H1 (cell line): ENCODE measurements at regions not wholly inside any gene's neighbourhood (a gene's known extent, or its start where the extent isn't known, plus 50 kb on each side); places are given as distances from the start of the nearest gene placed in this dataset.
A peak's percentile ranks its signal among the peaks of the same experiment; 100 is the strongest.

Experiments used
- CTCF ChIA-PET: fragments of 300-600 bp; sonication (Branson Sonifier 250); formaldehyde crosslinking; loops from one replicate; lab custom pipeline; 2021; ENCODE audit not compliant: partially characterized antibody; lab: Charles Lee
- POLR2A ChIA-PET: fragments of 300-600 bp; sonication (Branson Sonifier 250); formaldehyde crosslinking; loops from one replicate; lab custom pipeline; 2021; ENCODE audit warnings: inconsistent platforms; ENCODE audit not compliant: partially characterized antibody; lab: Charles Lee
- DNase-seq, 2 experiments: peaks; one replicate each; pipeline versions ENCODE4 v3.0.0 to v3.0.0-alpha.2; 2010 to 2022; ENCODE audit warnings: low spot score in 2 of 2, low read depth in 1 of 2, mixed read lengths in 1 of 2
- FAIRE-seq: peaks from 2 replicates; lab custom pipeline; 2011; peaks lifted over from hg19 to GRCh38; lab: Jason Lieb, UNC
- H2AFZ ChIP-seq: 2 replicates; pipeline ENCODE4 v1.8.1; 2012; ENCODE audit warnings: low read length, inconsistent platforms
- H2AK5ac ChIP-seq: 2 replicates; pipeline ENCODE4 v1.6.1; 2013; ENCODE audit warnings: low read depth, low read length
- H2BK120ac ChIP-seq: replicated peaks from 2 replicates; pipeline ENCODE3; 2013; ENCODE audit warnings: low read depth, low read length, inconsistent platforms
- H2BK12ac ChIP-seq: 2 replicates; pipeline ENCODE4 v1.6.1; 2013; ENCODE audit warnings: low read depth, low read length
- H2BK15ac ChIP-seq: 2 replicates; pipeline ENCODE4 v1.6.1; 2013; ENCODE audit warnings: low read length
- H2BK20ac ChIP-seq: 2 replicates; pipeline ENCODE4 v1.6.1; 2013; ENCODE audit warnings: low read length
- H2BK5ac ChIP-seq: 2 replicates; pipeline ENCODE4 v1.6.1; 2013; ENCODE audit warnings: low read depth, low read length
- H3K14ac ChIP-seq: 2 replicates; pipeline ENCODE4 v1.6.1; 2013; ENCODE audit warnings: inconsistent platforms; ENCODE audit not compliant: insufficient read length
- H3K18ac ChIP-seq: 2 replicates; pipeline ENCODE4 v1.6.1; 2013; ENCODE audit warnings: low read length; ENCODE audit errors: extremely low read depth
- H3K23ac ChIP-seq: 2 replicates; pipeline ENCODE4 v1.6.1; 2013; ENCODE audit warnings: inconsistent platforms; ENCODE audit not compliant: insufficient read length
- H3K23me2 ChIP-seq: 2 replicates; pipeline ENCODE4 v1.6.1; 2013; ENCODE audit warnings: low read depth, low read length
- H3K27ac ChIP-seq: 2 replicates; pipeline ENCODE4 v1.6.1; 2011; ENCODE audit warnings: low read depth, low read length, inconsistent platforms
- H3K27me3 ChIP-seq, 4 experiments: replicated peaks in 1 of 4; 1 replicate in 1 of 4; 2 replicates in 3 of 4; pipeline versions ENCODE4 v1.6.1 to v1.8.1; 2011 to 2013; ENCODE audit warnings: low read length in 3 of 4, mild to moderate bottlenecking in 3 of 4, inconsistent platforms in 2 of 4, mixed read lengths in 2 of 4, moderate library complexity in 1 of 4; ENCODE audit not compliant: control insufficient read depth in 3 of 4, insufficient read depth in 3 of 4; ENCODE audit errors: extremely low read depth in 1 of 4
- H3K36me3 ChIP-seq, 4 experiments: 2 replicates each; pipeline versions ENCODE4 v1.6.1 to v1.8.1; 2011 to 2013; ENCODE audit warnings: mild to moderate bottlenecking in 4 of 4, low read length in 3 of 4, moderate library complexity in 2 of 4, control low read depth in 1 of 4, inconsistent platforms in 1 of 4; ENCODE audit not compliant: insufficient read depth in 4 of 4, control insufficient read depth in 2 of 4
- H3K4ac ChIP-seq: replicated peaks from 2 replicates; pipeline ENCODE3; 2013; ENCODE audit warnings: low read length, low read depth, mixed read lengths, inconsistent platforms; ENCODE audit not compliant: insufficient read length
- H3K4me1 ChIP-seq, 4 experiments: replicated peaks in 1 of 4; 1 replicate in 1 of 4; 2 replicates in 3 of 4; pipeline versions ENCODE4 v1.6.1 to v1.8.1; 2011 to 2013; ENCODE audit warnings: low read length in 3 of 4, inconsistent platforms in 2 of 4, mixed read lengths in 1 of 4; ENCODE audit not compliant: insufficient read depth in 4 of 4, control insufficient read depth in 3 of 4
- H3K4me2 ChIP-seq, 2 experiments: 2 replicates each; pipeline versions ENCODE4 v1.6.1 to v1.8.1; 2011 to 2013; ENCODE audit warnings: low read depth in 2 of 2, low read length in 2 of 2, control low read depth in 1 of 2, inconsistent platforms in 1 of 2, mild to moderate bottlenecking in 1 of 2; ENCODE audit not compliant: insufficient read depth in 1 of 2
- H3K4me3 ChIP-seq, 4 experiments: fragments of 200-600, 300-600 bp in 1 of 4; sonication (generic), shearing (Covaris generic), sonication (Bioruptor Twin) in 1 of 4; 2 replicates each; pipeline versions ENCODE4 v1.5.1 to v1.8.1; 2011 to 2016; ENCODE audit warnings: low read length in 4 of 4, low read depth in 3 of 4, control low read depth in 2 of 4, inconsistent platforms in 2 of 4, mild to moderate bottlenecking in 2 of 4, mixed read lengths in 1 of 4, moderate library complexity in 1 of 4; ENCODE audit not compliant: insufficient read depth in 2 of 4; ENCODE audit errors: extremely low read depth in 1 of 4
- H3K56ac ChIP-seq: replicated peaks from 2 replicates; pipeline ENCODE3; 2013; ENCODE audit warnings: low read depth, mild to moderate bottlenecking, mixed read lengths, low read length, inconsistent platforms; ENCODE audit not compliant: insufficient read length
- H3K79me1 ChIP-seq: 2 replicates; pipeline ENCODE4 v1.6.1; 2013; ENCODE audit warnings: low read depth, low read length, control low read depth
- H3K79me2 ChIP-seq, 2 experiments: 2 replicates each; pipeline versions ENCODE4 v1.6.1 to v1.8.1; 2012 to 2013; ENCODE audit warnings: low read length in 2 of 2, mild to moderate bottlenecking in 2 of 2, inconsistent platforms in 1 of 2; ENCODE audit not compliant: insufficient read depth in 2 of 2, control insufficient read depth in 1 of 2
- H3K9ac ChIP-seq, 4 experiments: replicated peaks in 1 of 4; 1 replicate in 1 of 4; 2 replicates in 3 of 4; pipeline versions ENCODE4 v1.6.1 to v1.8.1; 2011 to 2013; ENCODE audit warnings: low read depth in 3 of 4, low read length in 3 of 4, control low read depth in 2 of 4, mild to moderate bottlenecking in 2 of 4, moderate library complexity in 2 of 4, inconsistent platforms in 1 of 4; ENCODE audit errors: extremely low read depth in 1 of 4
- H3K9me3 ChIP-seq, 2 experiments: 2 replicates each; pipeline versions ENCODE4 v1.6.1 to v1.8.1; 2012 to 2013; ENCODE audit warnings: mild to moderate bottlenecking in 2 of 2, moderate library complexity in 2 of 2, control low read depth in 1 of 2, inconsistent platforms in 1 of 2, low read depth in 1 of 2, low read length in 1 of 2, mixed read lengths in 1 of 2; ENCODE audit not compliant: insufficient read depth in 2 of 2
- H4K20me1 ChIP-seq, 2 experiments: replicated peaks in 1 of 2; 2 replicates each; pipeline versions ENCODE3 to v1.8.1; 2011 to 2013; ENCODE audit warnings: inconsistent platforms in 2 of 2, low read length in 2 of 2, mild to moderate bottlenecking in 1 of 2; ENCODE audit not compliant: insufficient read depth in 2 of 2, control insufficient read depth in 1 of 2
- H4K5ac ChIP-seq: 2 replicates; pipeline ENCODE4 v1.6.1; 2013; ENCODE audit warnings: low read length, low read depth, mixed read lengths, inconsistent platforms; ENCODE audit not compliant: insufficient read length
- H4K8ac ChIP-seq: 2 replicates; pipeline ENCODE4 v1.8.0; 2013; ENCODE audit warnings: mild to moderate bottlenecking, moderate library complexity, low read length, inconsistent platforms; ENCODE audit not compliant: insufficient read depth; ENCODE audit errors: extremely low read depth
- H4K91ac ChIP-seq: replicated peaks from 2 replicates; pipeline ENCODE3; 2013; ENCODE audit warnings: low read length, mixed read lengths, inconsistent platforms; ENCODE audit not compliant: insufficient read length
- BACH1 ChIP-seq: IDR thresholded peaks from 2 replicates; pipeline ENCODE4 v1.6.1; 2012; ENCODE audit warnings: low read length, improper control_type of control experiment
- BRCA1 ChIP-seq: IDR thresholded peaks from 2 replicates; pipeline ENCODE4 v1.6.1; 2012; ENCODE audit warnings: low read depth, low read length, improper control_type of control experiment
- CEBPB ChIP-seq: IDR thresholded peaks from 2 replicates; pipeline ENCODE4 v1.6.1; 2012; ENCODE audit warnings: low read depth, low read length
- CTBP2 ChIP-seq: IDR thresholded peaks from 2 replicates; pipeline ENCODE4 v1.7.0; 2011; ENCODE audit warnings: borderline replicate concordance, mild to moderate bottlenecking, moderate library complexity, mixed read lengths, low read length; ENCODE audit not compliant: insufficient read depth, insufficient read length
- E2F6 ChIP-seq: IDR thresholded peaks from 2 replicates; pipeline ENCODE4 v1.6.1; 2012; ENCODE audit warnings: inconsistent platforms
- EZH2 ChIP-seq: fragments of 200-600 bp; sonication (generic); IDR thresholded peaks from 2 replicates; pipeline ENCODE4 v1.7.1; 2012; ENCODE audit warnings: low read depth, mild to moderate bottlenecking, moderate library complexity, low read length, inconsistent platforms; ENCODE audit not compliant: severe bottlenecking
- POU5F1 ChIP-seq: IDR thresholded peaks from 2 replicates; pipeline ENCODE4 v1.6.1; 2011; ENCODE audit warnings: low read depth, mild to moderate bottlenecking, low read length, moderate library complexity
- SP4 ChIP-seq: IDR thresholded peaks from 2 replicates; pipeline ENCODE4 v1.6.1; 2012; ENCODE audit warnings: low read length, inconsistent platforms
- WGBS, 2 experiments: shearing (Covaris generic) in 1 of 2; methylation state at CpG; one replicate each; pipeline versions ENCODE4 v1.1.6 to v1.1.7; 2013 to 2015; ENCODE audit warnings: low lambda C conversion rate in 2 of 2, mixed read lengths in 2 of 2, inconsistent platforms in 1 of 2, low coverage in 1 of 2, missing lambda C conversion rate in 1 of 2; ENCODE audit not compliant: insufficient replicate concordance in 2 of 2, insufficient coverage in 1 of 2, insufficient read length in 1 of 2; ENCODE audit errors: extremely low coverage in 1 of 2, missing lambda C conversion rate in 1 of 2; 5-methylcytosine and 5-hydroxymethylcytosine counted together

DNA sequence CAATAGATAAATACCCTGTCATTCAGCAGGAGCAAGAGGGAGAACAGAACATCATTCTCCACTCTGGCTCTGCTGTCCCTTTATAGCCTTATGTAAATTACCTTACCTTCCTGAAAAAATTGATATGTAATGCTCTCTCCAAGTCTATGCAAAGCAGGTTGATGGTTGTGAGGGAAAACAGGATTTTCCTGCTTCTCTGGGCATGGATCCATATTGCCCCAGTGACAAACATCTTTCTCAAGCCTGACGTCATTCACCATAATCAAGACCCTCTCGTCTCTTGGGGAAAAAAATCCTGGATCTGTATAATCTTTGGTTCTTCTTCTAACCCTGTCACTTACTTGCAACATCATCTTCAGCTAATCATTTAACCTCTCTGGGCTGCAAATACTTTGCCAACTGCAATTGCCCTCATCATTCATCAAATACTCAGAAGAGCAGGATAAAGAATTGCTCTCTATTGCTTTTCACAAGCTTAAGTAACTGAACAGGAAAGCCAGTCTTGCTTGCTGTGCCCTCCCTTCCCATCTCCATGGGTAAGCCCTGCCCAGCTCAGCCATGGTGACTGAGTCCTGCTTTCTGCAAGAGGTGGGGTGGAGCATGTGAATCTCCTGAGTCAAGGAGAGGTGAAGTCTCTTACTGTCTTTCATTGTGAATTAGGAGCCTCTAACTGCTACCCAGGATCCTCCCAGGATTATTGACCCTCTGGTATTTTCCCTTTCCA lies 123.7 kb upstream of the KLF7 start:
- no peaks in the 10 kb centered on the region for H3K36me3 ChIP-seq
- no peak overlapping the region for H3K14ac ChIP-seq
- no peak overlapping the region for H3K4me2 ChIP-seq
- no peak overlapping the region for H2AFZ ChIP-seq
- H3K23ac ChIP-seq: no peak overlapping the region
- H2BK20ac ChIP-seq: no peak overlapping the region
- H2AK5ac ChIP-seq: no peak overlapping the region
- H4K20me1 ChIP-seq: no peaks in the 10 kb centered on the region
- H3K79me2 ChIP-seq: no peaks in the 10 kb centered on the region
- H3K4ac ChIP-seq: no peak overlapping the region
- no peaks in the 10 kb centered on the region for H3K79me1 ChIP-seq
- H4K8ac ChIP-seq: no peak overlapping the region
- H2BK12ac ChIP-seq: no peak overlapping the region
- peak overlapping the region; percentile 11 for H4K91ac ChIP-seq
- H3K27me3 ChIP-seq: no peaks in the 10 kb centered on the region
- FAIRE-seq: no peak
- CTCF ChIA-PET: interaction anchor here (0.9 to 1.4 kb wide), 3 partner anchors 52 to 179 kb away, joined by 3 to 4 read pairs (median 3); no protein-coding TSS in a partner anchor
- no peak overlapping the region for H3K27ac ChIP-seq
- no peak overlapping the region for H4K5ac ChIP-seq
- no peak overlapping the region for H2BK120ac ChIP-seq
- DNase-seq: no peak
- no peak overlapping the region for H2BK15ac ChIP-seq
- H2BK5ac ChIP-seq: no peak overlapping the region
- TF ChIP-seq CTBP2 (no peak), EZH2 (no peak), SP4 (no peak), BRCA1 (no peak), POU5F1 (no peak), CEBPB (no peak), E2F6 (no peak), BACH1 (no peak)
- TF ChIP-seq, all 59 proteins: peak for 0
- no peak overlapping the region; the same call in 1 of the 2 replicates for H3K18ac ChIP-seq
- H3K9me3 ChIP-seq: no peaks in the 10 kb centered on the region
- H3K9ac ChIP-seq: no peak overlapping the region
- POLR2A ChIA-PET: no interaction called here
- H3K23me2 ChIP-seq: no peaks in the 10 kb centered on the region
- peaks cover 2 to 13% (median 9%) of the 10 kb centered on the region in 4 experiments; a peak in 3 of 7 replicates for H3K4me1 ChIP-seq
- 96% methylated on average over 2 of the region's 2 CpGs; no CpG with 5 or more reads in 1 of the 2 experiments for WGBS, 2 experiments
- no peak overlapping the region for H3K56ac ChIP-seq
- H3K4me3 ChIP-seq: no peak overlapping the region
